Neural progenitor cell (in vitro differentiated cells): ENCODE measurements at regions not wholly inside any gene's neighbourhood (a gene's known extent, or its start where the extent isn't known, plus 50 kb on each side); places are given as distances from the start of the nearest gene placed in this dataset.

Source experiments
- DNase-seq: peaks from one replicate; pipeline ENCODE4 v3.0.0-alpha.2; 2016; ENCODE audit warnings: low spot score
- H2AFZ ChIP-seq: fragments of 200-600 bp; sonication (generic); replicated peaks from 2 replicates; pipeline ENCODE4 v1.6.1; 2016; ENCODE audit warnings: antibody characterized with exemption
- H3F3A ChIP-seq: fragments of 200-600 bp; sonication (generic); 2 replicates; pipeline ENCODE4 v1.6.1; 2016; ENCODE audit warnings: antibody characterized with exemption, low read depth
- H3K27ac ChIP-seq: fragments of 200-600 bp; sonication (generic); 2 replicates; pipeline ENCODE4 v1.5.1; 2016; ENCODE audit warnings: mild to moderate bottlenecking
- H3K27me3 ChIP-seq: fragments of 200-600 bp; sonication (generic); 2 replicates; pipeline ENCODE4 v1.6.1; 2016; ENCODE audit warnings: mild to moderate bottlenecking, moderate library complexity
- H3K36me3 ChIP-seq: fragments of 200-600 bp; sonication (generic); 2 replicates; pipeline ENCODE4 v1.5.1; 2016
- H3K4me1 ChIP-seq: fragments of 200-600 bp; sonication (generic); 2 replicates; pipeline ENCODE4 v1.6.1; 2016; ENCODE audit warnings: mixed run types
- H3K4me2 ChIP-seq: fragments of 200-600 bp; sonication (generic); 2 replicates; pipeline ENCODE4 v1.6.1; 2016
- H3K4me3 ChIP-seq: fragments of 200-600 bp; sonication (generic); 2 replicates; pipeline ENCODE4 v1.5.1; 2016
- H3K79me2 ChIP-seq: fragments of 200-600 bp; sonication (generic); 2 replicates; pipeline ENCODE4 v1.6.1; 2016; ENCODE audit warnings: low read depth
- H3K9ac ChIP-seq: fragments of 200-600 bp; sonication (generic); 2 replicates; pipeline ENCODE4 v1.6.1; 2016
- H3K9me3 ChIP-seq: fragments of 200-600 bp; sonication (generic); 2 replicates; pipeline ENCODE4 v1.5.1; 2016; ENCODE audit warnings: low read depth
- H4K20me1 ChIP-seq: fragments of 200-600 bp; sonication (generic); 2 replicates; pipeline ENCODE4 v1.6.1; 2016; ENCODE audit warnings: low read depth
- H3K27ac Mint-ChIP-seq: 3 replicates; pipeline ENCODE4 v1.8.0; 2021; ENCODE audit warnings: mixed read lengths
- H3K27me3 Mint-ChIP-seq: 2 replicates; pipeline ENCODE4 v1.8.0; 2022; ENCODE audit warnings: low read depth, mild to moderate bottlenecking, inconsistent platforms, moderate library complexity, mixed read lengths; ENCODE audit not compliant: insufficient read depth
- H3K36me3 Mint-ChIP-seq: 3 replicates; pipeline ENCODE4 v1.8.0; 2021; ENCODE audit warnings: mixed read lengths
- H3K4me1 Mint-ChIP-seq: 3 replicates; pipeline ENCODE4 v1.8.0; 2021; ENCODE audit warnings: mixed read lengths
- H3K4me3 Mint-ChIP-seq: 3 replicates; pipeline ENCODE4 v1.8.0; 2021; ENCODE audit warnings: mild to moderate bottlenecking, moderate library complexity, mixed read lengths
- H3K9me3 Mint-ChIP-seq: 3 replicates; pipeline ENCODE4 v1.8.0; 2020; ENCODE audit warnings: mixed read lengths
- CTCF ChIP-seq: fragments of 200-600 bp; sonication (generic); IDR thresholded peaks from 2 replicates; pipeline ENCODE4 v1.5.1; 2017; ENCODE audit warnings: antibody characterized with exemption, mild to moderate bottlenecking
- EZH2 ChIP-seq: fragments of 200-600 bp; sonication (generic); IDR thresholded peaks from 2 replicates; pipeline ENCODE4 v1.6.1; 2017; ENCODE audit warnings: antibody characterized with exemption, mild to moderate bottlenecking, moderate library complexity
- EZH2phosphoT487 ChIP-seq: fragments of 200-600 bp; sonication (generic); IDR thresholded peaks from 2 replicates; pipeline ENCODE4 v1.6.1; 2017; ENCODE audit warnings: antibody characterized with exemption

GRCh38 chr4:73683456-73683855 is 56.9 kb upstream of the CXCL8 start:
- Mint-ChIP-seq H3K36me3 (no peaks in the 10 kb centered on the region), H3K27me3 (no peaks in the 10 kb centered on the region), H3K9me3 (no peaks in the 10 kb centered on the region), H3K27ac (no peak overlapping the region), H3K4me1 (no peaks in the 10 kb centered on the region), H3K4me3 (no peak overlapping the region)
- Histone ChIP-seq H3K36me3 (no peaks in the 10 kb centered on the region), H3K27ac (no peak overlapping the region), H3K9me3 (no peaks in the 10 kb centered on the region), H4K20me1 (no peaks in the 10 kb centered on the region), H3K27me3 (no peaks in the 10 kb centered on the region), H3K4me2 (no peak overlapping the region), H3K4me1 (no peaks in the 10 kb centered on the region), H2AFZ (no peak overlapping the region), H3K4me3 (no peak overlapping the region), H3K9ac (no peak overlapping the region), H3K79me2 (no peaks in the 10 kb centered on the region), H3F3A (no peaks in the 10 kb centered on the region)
- DNase-seq, result no peak
- TF ChIP-seq EZH2phosphoT487 (no peak), CTCF (no peak), EZH2 (no peak)

GRCh38 chr4:73684097-73684496 is 56.3 kb upstream of the CXCL8 start:
- no peak overlapping the region for H3K27ac Mint-ChIP-seq
- Histone ChIP-seq H4K20me1 (no peaks in the 10 kb centered on the region), H3K36me3 (no peaks in the 10 kb centered on the region), H3K4me1 (no peaks in the 10 kb centered on the region), H3F3A (no peaks in the 10 kb centered on the region), H3K27ac (no peak overlapping the region), H2AFZ (no peak overlapping the region), H3K79me2 (no peaks in the 10 kb centered on the region), H3K27me3 (no peaks in the 10 kb centered on the region), H3K9me3 (no peaks in the 10 kb centered on the region), H3K9ac (no peak overlapping the region), H3K4me3 (no peak overlapping the region), H3K4me2 (no peak overlapping the region)
- TF ChIP-seq EZH2 (no peak), EZH2phosphoT487 (no peak), CTCF (no peak)
- H3K27me3 Mint-ChIP-seq, result no peaks in the 10 kb centered on the region
- peak; percentile 26 for DNase-seq
- no peak overlapping the region for H3K4me3 Mint-ChIP-seq
- H3K4me1 Mint-ChIP-seq, result no peaks in the 10 kb centered on the region
- H3K9me3 Mint-ChIP-seq, result no peaks in the 10 kb centered on the region
- H3K36me3 Mint-ChIP-seq, result no peaks in the 10 kb centered on the region

GRCh38 chr4:73685052-73685451 is 55.3 kb upstream of the CXCL8 start:
- no peaks in the 10 kb centered on the region for H3K79me2 ChIP-seq
- no peaks in the 10 kb centered on the region for H3K27me3 Mint-ChIP-seq
- no peaks in the 10 kb centered on the region for H3F3A ChIP-seq
- no peak overlapping the region for H3K4me2 ChIP-seq
- no peak overlapping the region for H3K9ac ChIP-seq
- H3K36me3 Mint-ChIP-seq, result no peaks in the 10 kb centered on the region
- H3K4me3 Mint-ChIP-seq, result no peak overlapping the region
- H3K36me3 ChIP-seq, result no peaks in the 10 kb centered on the region
- no peak overlapping the region for H3K27ac ChIP-seq
- no peaks in the 10 kb centered on the region for H3K9me3 Mint-ChIP-seq
- no peak for DNase-seq
- H3K27me3 ChIP-seq, result no peaks in the 10 kb centered on the region
- H3K27ac Mint-ChIP-seq, result no peak overlapping the region
- H3K4me1 ChIP-seq, result no peaks in the 10 kb centered on the region
- TF ChIP-seq EZH2phosphoT487, result no peak
- no peak for TF ChIP-seq CTCF
- no peak for TF ChIP-seq EZH2
- H3K4me1 Mint-ChIP-seq, result no peaks in the 10 kb centered on the region
- H3K4me3 ChIP-seq, result no peak overlapping the region
- H3K9me3 ChIP-seq, result no peaks in the 10 kb centered on the region
- H2AFZ ChIP-seq, result no peak overlapping the region
- H4K20me1 ChIP-seq, result no peaks in the 10 kb centered on the region

GRCh38 chr4:73687421-73687820 is 52.9 kb upstream of the CXCL8 start:
- Mint-ChIP-seq H3K27me3 (no peaks in the 10 kb centered on the region), H3K4me3 (no peak overlapping the region), H3K4me1 (no peaks in the 10 kb centered on the region), H3K36me3 (no peaks in the 10 kb centered on the region), H3K27ac (no peak overlapping the region), H3K9me3 (no peaks in the 10 kb centered on the region)
- Histone ChIP-seq H3K27me3 (no peaks in the 10 kb centered on the region), H3K4me3 (no peak overlapping the region), H3K9me3 (no peaks in the 10 kb centered on the region), H3F3A (no peaks in the 10 kb centered on the region), H3K79me2 (no peaks in the 10 kb centered on the region), H3K27ac (no peak overlapping the region), H3K4me2 (no peak overlapping the region), H2AFZ (no peak overlapping the region), H3K36me3 (no peaks in the 10 kb centered on the region), H3K4me1 (no peaks in the 10 kb centered on the region), H3K9ac (no peak overlapping the region), H4K20me1 (no peaks in the 10 kb centered on the region)
- TF ChIP-seq EZH2 (no peak), CTCF (no peak), EZH2phosphoT487 (no peak)
- DNase-seq, result no peak
